Activated CD4-positive, alpha-beta T cell treated with anti-CD3 and anti-CD28 coated beads, Interleukin-2, amount 10 ng/mL, durations not matched to agents 7 days and 5 days (primary cell): ENCODE measurements at regions not wholly inside any gene's neighbourhood (a gene's known extent, or its start where the extent isn't known, plus 50 kb on each side); places are given as distances from the start of the nearest gene placed in this dataset.

ENCODE experiments used
- CTCF ChIA-PET: fragments of 350-600 bp; sonication (Branson Sonifier 250); formaldehyde crosslinking; loops from one replicate; lab custom pipeline; 2021; ENCODE audit warnings: antibody characterized with exemption; lab: Charles Lee
- POLR2A ChIA-PET: fragments of 350-600 bp; sonication (Branson Sonifier 250); formaldehyde crosslinking; loops from one replicate; lab custom pipeline; 2021; ENCODE audit warnings: antibody characterized with exemption; lab: Charles Lee
- DNase-seq: peaks from one replicate; pipeline ENCODE4 v3.0.0-alpha.2; 2020
- H3K27ac Mint-ChIP-seq: one replicate; pipeline ENCODE4 v1.8.0; 2021; ENCODE audit warnings: mild to moderate bottlenecking, moderate library complexity, mixed read lengths
- H3K27me3 Mint-ChIP-seq: one replicate; pipeline ENCODE4 v1.8.0; 2021; ENCODE audit warnings: mixed read lengths
- H3K36me3 Mint-ChIP-seq: one replicate; pipeline ENCODE4 v1.8.0; 2021; ENCODE audit warnings: low read depth, mixed read lengths
- H3K4me1 Mint-ChIP-seq: one replicate; pipeline ENCODE4 v1.8.0; 2021; ENCODE audit warnings: mixed read lengths
- H3K4me3 Mint-ChIP-seq: one replicate; pipeline ENCODE4 v1.8.0; 2021; ENCODE audit warnings: mild to moderate bottlenecking, moderate library complexity, mixed read lengths
- H3K9me3 Mint-ChIP-seq: one replicate; pipeline ENCODE4 v1.8.0; 2021; ENCODE audit warnings: mixed read lengths

- H3K4me1 Mint-ChIP-seq = no peaks in the 10 kb centered on the region
- H3K4me3 Mint-ChIP-seq = no peak overlapping the region
- POLR2A ChIA-PET = no interaction called here
- no peaks in the 10 kb centered on the region for H3K9me3 Mint-ChIP-seq
- no peaks in the 10 kb centered on the region for H3K36me3 Mint-ChIP-seq
- CTCF ChIA-PET = no interaction called here
- H3K27me3 Mint-ChIP-seq = no peaks in the 10 kb centered on the region
- H3K27ac Mint-ChIP-seq = no peak overlapping the region
- DNase-seq = no peak
Observed at GRCh38 chr9:116083837-116084236, 69.8 kb upstream of the PAPPA start.

GRCh38 chr9:116084497-116084896 is 69.1 kb upstream of the PAPPA start:
- no peaks in the 10 kb centered on the region for H3K27me3 Mint-ChIP-seq
- H3K27ac Mint-ChIP-seq = no peak overlapping the region
- H3K9me3 Mint-ChIP-seq = no peaks in the 10 kb centered on the region
- DNase-seq = no peak
- ChIA-PET CTCF (no interaction called here), POLR2A (no interaction called here)
- H3K4me1 Mint-ChIP-seq = no peaks in the 10 kb centered on the region
- no peaks in the 10 kb centered on the region for H3K36me3 Mint-ChIP-seq
- H3K4me3 Mint-ChIP-seq = no peak overlapping the region

GRCh38 chr9:116087246-116087645 is 66.3 kb upstream of the PAPPA start:
- no peaks in the 10 kb centered on the region for H3K9me3 Mint-ChIP-seq
- H3K4me3 Mint-ChIP-seq = no peak overlapping the region
- no peaks in the 10 kb centered on the region for H3K4me1 Mint-ChIP-seq
- no peak for DNase-seq
- no peaks in the 10 kb centered on the region for H3K27me3 Mint-ChIP-seq
- POLR2A ChIA-PET = no interaction called here
- no peaks in the 10 kb centered on the region for H3K36me3 Mint-ChIP-seq
- CTCF ChIA-PET = no interaction called here
- H3K27ac Mint-ChIP-seq = no peak overlapping the region

- H3K9me3 Mint-ChIP-seq = no peaks in the 10 kb centered on the region
Observed at GRCh38 chr9:116087751-116088194, 65.8 kb upstream of the PAPPA start.

GRCh38 chr9:116088396-116088795 is 65.2 kb upstream of the PAPPA start:
- no peaks in the 10 kb centered on the region for H3K4me1 Mint-ChIP-seq
- H3K4me3 Mint-ChIP-seq = no peak overlapping the region
- CTCF ChIA-PET = no interaction called here
- no peak overlapping the region for H3K27ac Mint-ChIP-seq
- H3K27me3 Mint-ChIP-seq = no peaks in the 10 kb centered on the region
- DNase-seq = no peak
- H3K9me3 Mint-ChIP-seq = no peaks in the 10 kb centered on the region
- POLR2A ChIA-PET = no interaction called here
- H3K36me3 Mint-ChIP-seq = no peaks in the 10 kb centered on the region

More at GRCh38 chr9:116087751-116088194, 65.8 kb upstream of the PAPPA start:
- H3K4me3 Mint-ChIP-seq = no peak overlapping the region
- POLR2A ChIA-PET = no interaction called here
- no peak overlapping the region for H3K27ac Mint-ChIP-seq
- H3K4me1 Mint-ChIP-seq = no peaks in the 10 kb centered on the region
- CTCF ChIA-PET = no interaction called here
- no peaks in the 10 kb centered on the region for H3K27me3 Mint-ChIP-seq
- H3K36me3 Mint-ChIP-seq = no peaks in the 10 kb centered on the region
- no peak for DNase-seq

GRCh38 chr9:116090030-116090770 is 63.4 kb upstream of the PAPPA start:
- DNase-seq = no peak

GRCh38 chr9:116094846-116095245 is 58.7 kb upstream of the PAPPA start:
- Mint-ChIP-seq H3K9me3 (no peaks in the 10 kb centered on the region), H3K27me3 (no peaks in the 10 kb centered on the region), H3K27ac (no peak overlapping the region), H3K4me1 (no peaks in the 10 kb centered on the region), H3K4me3 (no peak overlapping the region), H3K36me3 (no peaks in the 10 kb centered on the region)
- no peak for DNase-seq
- ChIA-PET POLR2A (no interaction called here), CTCF (no interaction called here)

More at GRCh38 chr9:116090030-116090770, 63.4 kb upstream of the PAPPA start:
- H3K27me3 Mint-ChIP-seq = no peaks in the 10 kb centered on the region
- ChIA-PET CTCF (no interaction called here), POLR2A (no interaction called here)
- H3K36me3 Mint-ChIP-seq = no peaks in the 10 kb centered on the region
- no peak overlapping the region for H3K27ac Mint-ChIP-seq
- no peaks in the 10 kb centered on the region for H3K4me1 Mint-ChIP-seq
- H3K4me3 Mint-ChIP-seq = no peak overlapping the region
- H3K9me3 Mint-ChIP-seq = no peaks in the 10 kb centered on the region

GRCh38 chr9:116095403-116095802 is 58.2 kb upstream of the PAPPA start:
- ChIA-PET CTCF (interaction anchor here (0.6 kb wide), 1 partner anchor 572 kb away, joined by 3 read pairs; no protein-coding TSS in a partner anchor), POLR2A (no interaction called here)
- Mint-ChIP-seq H3K4me1 (no peaks in the 10 kb centered on the region), H3K36me3 (no peaks in the 10 kb centered on the region), H3K27ac (no peak overlapping the region), H3K9me3 (no peaks in the 10 kb centered on the region), H3K4me3 (no peak overlapping the region), H3K27me3 (no peaks in the 10 kb centered on the region)
- DNase-seq = no peak

GRCh38 chr9:116096046-116096445 is 57.5 kb upstream of the PAPPA start:
- H3K4me1 Mint-ChIP-seq = no peaks in the 10 kb centered on the region
- POLR2A ChIA-PET = no interaction called here
- H3K36me3 Mint-ChIP-seq = no peaks in the 10 kb centered on the region
- no peaks in the 10 kb centered on the region for H3K9me3 Mint-ChIP-seq
- CTCF ChIA-PET = interaction anchor here (0.6 kb wide), 1 partner anchor 573 kb away, joined by 3 read pairs; no protein-coding TSS in a partner anchor
- no peaks in the 10 kb centered on the region for H3K27me3 Mint-ChIP-seq
- no peak overlapping the region for H3K27ac Mint-ChIP-seq
- DNase-seq = no peak
- no peak overlapping the region for H3K4me3 Mint-ChIP-seq

- no peak for DNase-seq
- Mint-ChIP-seq H3K4me3 (no peak overlapping the region), H3K27me3 (no peaks in the 10 kb centered on the region), H3K9me3 (no peaks in the 10 kb centered on the region), H3K4me1 (no peaks in the 10 kb centered on the region), H3K27ac (no peak overlapping the region), H3K36me3 (no peaks in the 10 kb centered on the region)
- POLR2A ChIA-PET = no interaction called here
- CTCF ChIA-PET = no interaction called here
Observed at GRCh38 chr9:116096853-116097252, 56.7 kb upstream of the PAPPA start.

- Mint-ChIP-seq H3K27me3 (no peaks in the 10 kb centered on the region), H3K36me3 (no peaks in the 10 kb centered on the region), H3K27ac (no peak overlapping the region), H3K4me1 (no peaks in the 10 kb centered on the region), H3K4me3 (no peak overlapping the region), H3K9me3 (no peaks in the 10 kb centered on the region)
- no peak for DNase-seq
- ChIA-PET CTCF (no interaction called here), POLR2A (no interaction called here)
Observed at GRCh38 chr9:116098476-116098875, 55.1 kb upstream of the PAPPA start.

- no peaks in the 10 kb centered on the region for H3K36me3 Mint-ChIP-seq
- POLR2A ChIA-PET = no interaction called here
Observed at GRCh38 chr9:116099821-116100220, 53.8 kb upstream of the PAPPA start.

GRCh38 chr9:116100711-116101121 is 52.9 kb upstream of the PAPPA start:
- no peaks in the 10 kb centered on the region for H3K9me3 Mint-ChIP-seq
- H3K36me3 Mint-ChIP-seq = no peaks in the 10 kb centered on the region
- no peak overlapping the region for H3K4me3 Mint-ChIP-seq
- H3K27ac Mint-ChIP-seq = no peak overlapping the region
- ChIA-PET POLR2A (no interaction called here), CTCF (no interaction called here)
- no peaks in the 10 kb centered on the region for H3K27me3 Mint-ChIP-seq
- DNase-seq = no peak
- no peaks in the 10 kb centered on the region for H3K4me1 Mint-ChIP-seq

More at GRCh38 chr9:116099821-116100220, 53.8 kb upstream of the PAPPA start:
- CTCF ChIA-PET = no interaction called here
- Mint-ChIP-seq H3K9me3 (no peaks in the 10 kb centered on the region), H3K27ac (no peak overlapping the region), H3K4me3 (no peak overlapping the region), H3K4me1 (no peaks in the 10 kb centered on the region), H3K27me3 (no peaks in the 10 kb centered on the region)
- DNase-seq = no peak

- POLR2A ChIA-PET = no interaction called here
- Mint-ChIP-seq H3K4me1 (no peaks in the 10 kb centered on the region), H3K9me3 (no peaks in the 10 kb centered on the region), H3K4me3 (no peak overlapping the region), H3K27ac (no peak overlapping the region), H3K36me3 (no peaks in the 10 kb centered on the region), H3K27me3 (no peaks in the 10 kb centered on the region)
- no peak for DNase-seq
- CTCF ChIA-PET = no interaction called here
Observed at GRCh38 chr9:116101516-116101915, 52.1 kb upstream of the PAPPA start.
